Myocyte (in vitro differentiated cells): ENCODE measurements at regions not wholly inside any gene's neighbourhood (a gene's known extent, or its start where the extent isn't known, plus 50 kb on each side); places are given as distances from the start of the nearest gene placed in this dataset.

ENCODE experiments used
- DNase-seq: peaks from one replicate; pipeline ENCODE4 v3.0.0-alpha.2; 2012; ENCODE audit warnings: low read depth

GRCh38 chr7:22627136-22627535 lies 99.9 kb upstream of the IL6 start:
- DNase-seq, result peak; percentile 85

GRCh38 chr7:22625251-22625650 lies 101.7 kb upstream of the IL6 start:
- DNase-seq, result peak; percentile 30

GRCh38 chr7:22624781-22625180 lies 102.2 kb upstream of the IL6 start:
- no peak for DNase-seq

GRCh38 chr7:22622116-22622785 lies 104.7 kb upstream of the IL6 start:
- DNase-seq, result no peak

GRCh38 chr7:22618528-22618927 lies 108.5 kb upstream of the IL6 start:
- DNase-seq, result no peak

DNA sequence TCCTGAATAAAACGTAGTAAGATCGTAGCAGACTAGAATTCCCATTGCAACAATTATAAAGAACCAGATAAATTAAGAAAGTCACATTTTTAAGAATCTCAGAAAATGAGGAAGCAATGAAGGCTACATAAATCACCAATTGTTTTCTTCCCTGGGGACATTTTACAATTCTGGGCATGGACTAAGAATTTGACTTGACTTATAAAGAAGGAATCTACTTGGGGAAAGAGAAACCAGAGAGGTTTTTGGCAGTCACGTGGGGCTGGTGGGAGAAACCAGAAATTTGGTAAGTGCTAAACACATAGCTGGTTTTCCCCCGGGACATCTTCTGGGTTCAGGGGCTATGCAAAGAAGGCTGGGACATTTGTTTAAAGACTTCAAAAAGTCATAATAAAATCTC lies 109.8 kb upstream of the IL6 start:
- peak; percentile 39 for DNase-seq

DNA sequence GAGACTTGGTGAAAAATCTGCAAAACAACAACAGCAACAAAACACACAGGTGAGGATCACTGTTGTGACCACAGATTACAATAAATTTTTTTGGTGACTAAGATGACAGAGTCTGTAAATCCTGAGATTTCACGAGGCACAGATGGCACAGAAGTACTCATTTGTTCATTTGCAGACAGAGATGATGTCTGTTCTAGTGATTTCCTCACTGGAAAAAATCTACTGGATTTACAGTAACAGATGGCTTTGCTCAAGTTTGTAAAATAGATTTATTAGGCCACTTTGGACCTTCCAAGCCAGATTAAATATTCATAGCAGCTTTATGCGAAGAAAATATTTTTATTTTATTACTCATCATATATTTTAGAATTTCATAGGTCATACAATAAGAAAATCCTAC lies 113.5 kb upstream of the IL6 start:
- peak; percentile 53 for DNase-seq

GRCh38 chr7:22612776-22613175 lies 112.8 kb upstream of the STEAP1B start:
- DNase-seq, result no peak

DNA sequence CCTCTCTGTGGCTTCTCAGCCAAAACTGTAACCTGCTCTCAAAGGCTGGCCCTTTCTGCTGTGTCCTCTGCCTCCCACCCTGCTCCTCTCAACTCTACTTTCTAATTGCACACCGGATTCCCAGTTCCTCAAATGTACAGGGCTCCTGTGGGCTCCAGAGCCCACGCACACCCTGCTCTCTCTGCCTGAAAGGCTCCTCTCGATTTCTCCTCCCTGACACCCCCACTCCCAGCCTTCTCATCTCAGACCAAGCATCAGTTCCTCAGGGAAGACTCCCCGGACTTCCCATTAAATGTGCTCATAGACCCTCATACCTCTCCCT lies 111.7 kb upstream of the STEAP1B start:
- DNase-seq, result no peak

- no peak for DNase-seq
These were observed 111.2 kb upstream of the STEAP1B start for GRCh38 chr7:22610951-22611757.

- DNase-seq, result no peak
These were observed 110.3 kb upstream of the STEAP1B start for GRCh38 chr7:22610263-22610662.

- no peak for DNase-seq
These were observed 107.2 kb upstream of the STEAP1B start for GRCh38 chr7:22607180-22607579.

DNA sequence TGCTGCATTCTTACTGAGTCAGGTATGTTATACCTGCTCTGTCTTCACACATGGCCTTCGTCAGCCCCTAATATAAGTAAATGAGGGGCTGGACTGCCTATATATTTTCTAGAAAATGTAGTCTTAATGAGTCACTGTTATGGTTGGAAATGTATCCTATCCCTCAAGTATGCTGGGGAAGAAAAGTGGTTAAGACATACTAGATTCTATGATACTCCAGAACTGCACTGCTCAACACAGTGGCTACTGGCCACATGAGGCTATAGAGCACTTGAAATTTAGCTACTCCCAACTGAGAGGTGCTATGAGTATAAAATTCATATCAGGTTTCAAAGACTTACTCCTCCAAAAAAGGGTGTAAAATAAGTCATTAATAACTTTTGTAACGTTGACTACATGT lies 104.3 kb upstream of the STEAP1B start:
- DNase-seq, result no peak

- DNase-seq, result peak; percentile 37
These were observed 102.0 kb upstream of the STEAP1B start for GRCh38 chr7:22601812-22602565.

DNA sequence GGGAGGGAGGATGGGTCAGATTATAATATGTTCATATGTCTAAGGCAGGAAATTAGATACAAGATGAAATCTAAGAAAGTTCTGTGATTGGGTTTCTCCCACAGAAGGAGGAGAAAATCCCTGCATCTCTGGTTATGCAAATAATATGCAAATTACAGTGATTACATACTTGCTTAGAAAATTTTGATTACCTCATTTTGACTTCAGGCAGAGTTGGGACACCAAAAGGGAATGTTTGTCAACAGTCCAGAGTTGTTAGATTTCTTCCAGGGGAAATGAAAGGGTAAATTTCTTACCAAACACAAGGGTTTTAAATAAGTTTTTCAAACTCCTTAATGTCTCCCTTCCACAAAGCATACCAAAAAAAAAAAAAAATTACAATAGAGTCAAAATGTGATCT lies 101.4 kb upstream of the STEAP1B start:
- DNase-seq, result no peak

GRCh38 chr7:22601003-22601402 lies 101.0 kb upstream of the STEAP1B start:
- no peak for DNase-seq

DNA sequence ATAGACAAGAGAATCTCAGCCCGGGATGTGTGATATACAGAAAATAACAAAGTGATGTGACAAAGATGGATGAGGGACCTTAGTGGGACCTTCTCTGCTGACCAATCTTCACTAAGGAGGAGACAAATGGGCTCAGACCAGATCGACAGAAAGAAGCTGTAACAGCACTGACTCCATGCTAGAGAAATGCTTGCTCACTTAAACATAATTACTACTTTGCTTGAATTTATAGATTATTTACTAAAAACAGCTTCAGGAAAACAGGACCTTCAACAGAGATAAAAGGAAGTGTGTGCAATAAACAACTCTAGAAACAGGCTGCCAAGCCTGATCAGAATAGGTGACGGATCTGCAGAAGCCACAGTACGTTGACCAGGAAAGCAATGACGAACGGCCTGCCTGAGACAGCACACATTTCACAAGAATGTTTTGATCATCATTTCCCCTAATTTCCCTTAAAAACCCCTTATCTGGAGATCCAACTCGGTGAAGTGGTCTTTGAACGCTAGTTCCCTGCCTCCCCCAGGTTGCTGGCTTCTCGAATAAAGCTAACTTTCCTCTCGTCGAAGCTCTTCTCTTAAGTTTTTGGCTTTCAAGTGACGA lies 98.4 kb upstream of the STEAP1B start:
- DNase-seq, result no peak

DNA sequence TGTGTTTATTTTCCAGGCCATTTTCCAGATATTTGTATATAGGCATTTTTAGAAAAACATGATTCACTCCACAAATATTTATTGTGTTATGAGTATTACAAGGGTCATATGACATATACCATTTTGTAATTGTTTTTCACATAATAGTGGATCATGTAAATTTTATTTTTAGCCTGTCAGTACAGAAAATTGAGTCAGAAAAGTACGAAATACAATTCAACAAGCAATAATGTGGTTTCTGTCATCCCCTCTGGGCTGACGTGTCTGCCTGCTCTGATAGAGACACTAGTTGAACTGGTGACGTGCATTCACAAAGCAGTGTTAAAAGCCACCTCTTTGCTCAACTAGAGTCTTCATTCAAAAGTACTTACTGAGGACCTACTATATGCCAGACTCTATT lies 97.9 kb upstream of the STEAP1B start:
- DNase-seq, result peak; percentile 30

DNA sequence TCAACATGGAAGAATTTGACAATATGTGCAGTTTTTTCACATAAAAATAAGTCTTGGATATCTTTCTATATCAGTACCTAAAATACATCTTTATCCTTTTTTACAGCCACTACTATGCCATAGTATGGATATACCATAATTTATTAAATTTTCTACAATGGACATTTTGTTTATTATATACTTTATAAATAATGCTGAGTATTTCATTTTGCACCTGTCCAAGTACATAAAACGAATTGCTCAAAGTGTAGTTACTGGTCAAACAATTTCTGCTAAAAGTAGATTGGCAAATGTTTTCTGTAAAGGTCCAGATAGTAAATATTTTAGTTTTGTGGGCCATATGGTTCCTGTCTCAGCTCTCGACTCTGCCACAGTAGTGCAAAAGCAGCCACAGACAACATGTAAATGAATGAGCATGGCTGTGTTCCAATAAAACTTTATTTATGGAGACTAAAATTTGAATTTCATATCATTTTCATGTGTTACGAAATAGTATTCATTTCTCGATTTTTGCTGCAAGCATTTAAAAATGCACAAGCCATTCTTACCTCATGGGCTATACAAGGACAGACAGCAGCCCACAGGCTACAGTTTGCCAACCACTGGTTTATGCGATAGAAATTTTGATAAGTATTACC lies 96.9 kb upstream of the STEAP1B start:
- no peak for DNase-seq

DNA sequence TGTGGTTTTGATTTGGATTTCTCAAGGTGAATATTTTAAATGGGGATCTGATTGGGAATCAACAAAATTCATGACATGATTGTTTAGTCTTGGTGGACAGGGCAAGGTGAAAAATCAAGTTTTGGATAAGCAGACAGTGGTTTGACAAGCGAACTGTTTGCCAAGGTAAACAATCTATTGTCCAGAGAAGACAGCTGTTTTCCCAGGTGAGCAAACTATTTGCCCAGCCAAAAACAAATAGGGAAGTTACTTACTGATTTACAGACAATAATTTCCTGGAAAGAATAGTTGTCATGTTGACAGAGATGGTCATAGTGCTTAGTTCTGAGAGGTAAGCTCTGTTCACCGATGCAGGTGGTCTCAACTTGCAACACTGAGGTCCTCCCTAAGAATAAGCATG lies 94.0 kb upstream of the STEAP1B start:
- DNase-seq, result no peak

DNA sequence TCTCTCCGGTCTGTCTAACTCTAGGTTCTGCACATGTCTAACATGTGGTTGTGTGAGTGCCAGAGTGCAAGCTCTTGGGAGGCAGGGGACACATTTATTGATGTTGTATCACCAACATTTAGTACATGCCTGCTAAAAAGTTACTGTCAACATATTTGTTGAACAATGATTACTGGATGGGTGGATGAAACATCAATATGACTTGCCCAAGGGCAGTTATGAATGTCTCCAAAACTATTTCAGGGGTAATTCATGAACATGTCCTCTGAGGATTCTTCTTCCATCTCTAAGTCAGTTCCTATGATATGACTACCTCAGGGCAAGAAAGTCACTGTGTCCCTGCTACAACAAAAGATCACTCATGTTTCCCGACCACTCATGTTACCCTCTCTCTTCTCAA lies 91.3 kb upstream of the STEAP1B start:
- no peak for DNase-seq
